ENCODE measurements at regions not wholly inside any gene's neighbourhood (a gene's known extent, or its start where the extent isn't known, plus 50 kb on each side); places are given as distances from the start of the nearest gene placed in this dataset.

DNA sequence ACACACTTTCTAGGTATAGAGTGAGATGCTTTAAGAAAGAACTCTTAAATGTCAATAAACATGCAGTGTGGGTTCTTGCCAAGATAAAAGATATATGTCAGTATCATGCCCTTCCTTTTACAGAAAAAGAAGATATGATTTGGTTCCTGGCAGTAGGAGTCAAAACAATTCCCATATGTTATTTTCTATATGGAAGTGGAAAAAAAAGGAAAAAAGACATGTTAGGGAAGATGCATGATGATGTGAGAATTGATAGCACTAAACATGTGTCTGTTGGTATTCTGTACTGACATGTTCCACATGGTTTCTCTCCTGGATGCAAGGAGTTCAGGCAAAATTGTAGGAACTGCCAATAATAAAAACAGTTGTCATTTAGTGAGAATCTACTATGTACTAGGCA is 318.8 kb upstream of the DACH1 start:
- TF ChIP-seq POLR2A (IDR thresholded peaks at IDR 0.05; ENCODE audit: low read length) (no peak), GATA1 (IDR thresholded peaks at IDR 0.05; ENCODE audit: low read depth, low read length) (no peak)

Measured in erythroblast (primary cell).